H1 (cell line): ENCODE measurements at regions not wholly inside any gene's neighbourhood (a gene's known extent, or its start where the extent isn't known, plus 50 kb on each side); places are given as distances from the start of the nearest gene placed in this dataset.

ENCODE experiments used
- POLR2AphosphoS5 ChIP-seq: IDR thresholded peaks from 2 replicates; pipeline ENCODE4 v1.6.1; 2011; ENCODE audit warnings: low read depth, low read length
- RNF2 ChIP-seq: fragments of 200-900, 300-1000 bp; sonication (generic); IDR thresholded peaks from 2 replicates; pipeline ENCODE4 v1.7.1; 2016; ENCODE audit warnings: borderline replicate concordance, low read depth, mild to moderate bottlenecking, antibody characterized with exemption, low read length; ENCODE audit not compliant: poor library complexity, severe bottlenecking; ENCODE audit errors: missing control alignments
- RXRA ChIP-seq: IDR thresholded peaks from 2 replicates; pipeline ENCODE4 v1.6.1; 2011; ENCODE audit warnings: low read depth, mild to moderate bottlenecking, low read length, moderate library complexity; ENCODE audit not compliant: insufficient read depth
- SIN3A ChIP-seq, 2 experiments: IDR thresholded peaks in 1 of 2; conservative IDR thresholded peaks in 1 of 2; 2 replicates each; pipeline ENCODE4 v1.6.1; 2011 to 2012; ENCODE audit warnings: low read length in 2 of 2, improper control_type of control experiment in 1 of 2, low read depth in 1 of 2, mild to moderate bottlenecking in 1 of 2

DNA sequence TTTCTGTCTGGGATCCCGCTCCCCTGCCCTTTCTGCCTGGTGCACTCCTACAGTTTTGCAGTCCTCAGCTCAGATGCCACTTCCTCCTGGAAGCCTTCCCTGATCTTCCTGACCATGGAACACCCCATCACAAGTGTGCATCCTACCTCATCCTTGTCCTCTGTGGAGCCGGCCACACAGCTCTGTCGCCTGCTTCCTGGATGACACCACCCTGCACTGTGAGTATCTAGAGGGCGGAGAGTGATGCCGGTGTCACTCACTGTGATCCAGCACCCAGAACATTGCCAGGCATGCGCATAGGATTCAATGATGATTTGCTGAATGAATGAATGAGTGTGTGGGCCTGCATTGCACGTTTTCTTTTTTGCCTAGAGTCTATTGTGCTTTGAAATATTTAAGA, 529.9 kb downstream of the TCERG1L start (continued):
- no peak for TF ChIP-seq RXRA
- no peak for TF ChIP-seq SIN3A (conservative IDR thresholded peaks at IDR 0.05 in 1 of 2, IDR thresholded peaks at IDR 0.05 in 1 of 2; ENCODE audit: low read depth in 1 of 2, low read length in 2 of 2)
- no peak for TF ChIP-seq POLR2AphosphoS5
- no peak for TF ChIP-seq RNF2
